Suprapubic skin (tissue), 4 donors: ENCODE measurements at regions not wholly inside any gene's neighbourhood (a gene's known extent, or its start where the extent isn't known, plus 50 kb on each side); places are given as distances from the start of the nearest gene placed in this dataset.

ENCODE experiments used
- DNase-seq, 2 donors: peaks; one replicate each; pipeline ENCODE4 v3.0.0-alpha.2; 2019; ENCODE audit warnings: low spot score in 2 of 2
- H3K27ac ChIP-seq: fragments of 200-600 bp; sonication (generic); one replicate; pipeline ENCODE4 v1.5.1; 2019
- H3K27me3 ChIP-seq: fragments of 200-600 bp; sonication (generic); one replicate; pipeline ENCODE4 v1.5.1; 2019
- H3K36me3 ChIP-seq: fragments of 200-600 bp; sonication (generic); one replicate; pipeline ENCODE4 v1.5.1; 2019
- H3K4me1 ChIP-seq: fragments of 200-600 bp; sonication (generic); one replicate; pipeline ENCODE4 v1.5.1; 2019
- H3K4me3 ChIP-seq: fragments of 200-600 bp; sonication (generic); one replicate; pipeline ENCODE4 v1.5.1; 2019; ENCODE audit warnings: mild to moderate bottlenecking
- H3K9me3 ChIP-seq: fragments of 200-600 bp; sonication (generic); one replicate; pipeline ENCODE4 v1.5.1; 2019
- CTCF ChIP-seq, 2 donors: fragments of 200-600 bp in 1 of 2; fragments of 450-650 bp in 1 of 2; sonication (generic) in 1 of 2; IDR thresholded peaks; one replicate each; pipeline ENCODE4 v1.5.1; 2016 to 2019; ENCODE audit warnings: antibody characterized with exemption in 2 of 2, mild to moderate bottlenecking in 1 of 2, moderate library complexity in 1 of 2
- EP300 ChIP-seq: sonication (generic); formaldehyde crosslinking; IDR thresholded peaks from one replicate; pipeline ENCODE4 v1.6.1; 2017; ENCODE audit warnings: antibody characterized with exemption
- POLR2A ChIP-seq, 2 donors: fragments of 450-650 bp; IDR thresholded peaks; one replicate each; pipeline ENCODE4 v1.6.1; 2017; ENCODE audit warnings: antibody characterized with exemption in 2 of 2, mild to moderate bottlenecking in 2 of 2, moderate library complexity in 2 of 2
- POLR2AphosphoS5 ChIP-seq, 3 donors: sonication (generic); formaldehyde crosslinking; IDR thresholded peaks; one replicate each; pipeline ENCODE4 v1.6.1; 2017; ENCODE audit warnings: antibody characterized with exemption in 3 of 3
- WGBS: methylation state at CpG from one replicate; pipeline ENCODE4 v1.1.5; 2018; 5-methylcytosine and 5-hydroxymethylcytosine counted together

- WGBS: 89% methylated on average over 1 of the region's 1 CpG
These were observed 143.9 kb downstream of the SS18 start for GRCh38 chr18:25946540-25946939.

GRCh38 chr18:25935356-25935755, 155.1 kb downstream of the SS18 start:
- H3K27me3 ChIP-seq: no peaks in the 10 kb centered on the region
- no peaks in the 10 kb centered on the region for H3K36me3 ChIP-seq
- H3K4me1 ChIP-seq: no peaks in the 10 kb centered on the region
- H3K9me3 ChIP-seq: no peaks in the 10 kb centered on the region
- whole genome bisulfite sequencing: 94% methylated on average over 1 of the region's 1 CpG
- no peak for TF ChIP-seq EP300
- no peak for TF ChIP-seq CTCF (IDR thresholded peaks at IDR 0.05)
- no peak for TF ChIP-seq POLR2AphosphoS5 (IDR thresholded peaks at IDR 0.05)
- TF ChIP-seq POLR2A (IDR thresholded peaks at IDR 0.05): no peak
- no peak overlapping the region for H3K27ac ChIP-seq
- no peak for DNase-seq
- H3K4me3 ChIP-seq: no peak overlapping the region

More at GRCh38 chr18:25946540-25946939, 143.9 kb downstream of the SS18 start:
- H3K4me1 ChIP-seq: no peaks in the 10 kb centered on the region
- no peaks in the 10 kb centered on the region for H3K27me3 ChIP-seq
- no peaks in the 10 kb centered on the region for H3K36me3 ChIP-seq
- no peak overlapping the region for H3K4me3 ChIP-seq
- TF ChIP-seq EP300: no peak
- no peak for TF ChIP-seq POLR2A (IDR thresholded peaks at IDR 0.05)
- TF ChIP-seq CTCF (IDR thresholded peaks at IDR 0.05): no peak
- no peaks in the 10 kb centered on the region for H3K9me3 ChIP-seq
- H3K27ac ChIP-seq: no peak overlapping the region
- DNase-seq: no peak

- DNase-seq: no peak
- Histone ChIP-seq H3K4me3 (no peak overlapping the region), H3K9me3 (no peaks in the 10 kb centered on the region), H3K36me3 (no peaks in the 10 kb centered on the region), H3K27ac (no peak overlapping the region), H3K4me1 (no peaks in the 10 kb centered on the region), H3K27me3 (no peaks in the 10 kb centered on the region)
- 95% methylated on average over 1 of the region's 1 CpG for WGBS
- TF ChIP-seq EP300: no peak
- no peak for TF ChIP-seq CTCF (IDR thresholded peaks at IDR 0.05)
- TF ChIP-seq POLR2A (IDR thresholded peaks at IDR 0.05): no peak
- no peak for TF ChIP-seq POLR2AphosphoS5 (IDR thresholded peaks at IDR 0.05)
These were observed 159.3 kb downstream of the SS18 start for GRCh38 chr18:25931126-25931525.

- H3K4me1 ChIP-seq: no peaks in the 10 kb centered on the region
- no peaks in the 10 kb centered on the region for H3K27me3 ChIP-seq
- no peaks in the 10 kb centered on the region for H3K36me3 ChIP-seq
- H3K9me3 ChIP-seq: no peaks in the 10 kb centered on the region
- 53% methylated on average over 2 of the region's 2 CpGs for WGBS
- no peak overlapping the region for H3K4me3 ChIP-seq
- TF ChIP-seq POLR2A (IDR thresholded peaks at IDR 0.05) (no peak), EP300 (no peak), CTCF (IDR thresholded peaks at IDR 0.05) (no peak), POLR2AphosphoS5 (IDR thresholded peaks at IDR 0.05) (no peak)
- H3K27ac ChIP-seq: no peak overlapping the region
- no peak for DNase-seq
These were observed 160.6 kb downstream of the SS18 start for GRCh38 chr18:25929787-25930186.

GRCh38 chr18:25927830-25928229, 162.6 kb downstream of the SS18 start:
- DNase-seq: no peak
- Histone ChIP-seq H3K36me3 (no peaks in the 10 kb centered on the region), H3K27me3 (no peaks in the 10 kb centered on the region), H3K4me3 (no peak overlapping the region), H3K4me1 (no peaks in the 10 kb centered on the region), H3K9me3 (no peaks in the 10 kb centered on the region), H3K27ac (no peak overlapping the region)
- TF ChIP-seq CTCF (IDR thresholded peaks at IDR 0.05) (no peak), POLR2A (IDR thresholded peaks at IDR 0.05) (no peak), EP300 (no peak), POLR2AphosphoS5 (IDR thresholded peaks at IDR 0.05) (no peak)
- 75% methylated on average over 2 of the region's 2 CpGs for WGBS
